Astrocyte (in vitro differentiated cells and primary cell): ENCODE measurements at regions not wholly inside any gene's neighbourhood (a gene's known extent, or its start where the extent isn't known, plus 50 kb on each side); places are given as distances from the start of the nearest gene placed in this dataset.
"Not testable (repeated sequence)": the region's sequence is repeated elsewhere in the genome, so short reads cannot be mapped to it uniquely, and the experiment has no call there.

Source experiments
- DNase-seq: peaks from one replicate; pipeline ENCODE4 v3.0.0-alpha.2; 2010; ENCODE audit warnings: low read depth
- FAIRE-seq: peaks from 2 replicates; lab custom pipeline; 2011; peaks lifted over from hg19 to GRCh38; lab: Jason Lieb, UNC
- H2AFZ ChIP-seq: 2 replicates; pipeline ENCODE4 v1.6.0; 2012; ENCODE audit warnings: low read depth, low read length, inconsistent platforms
- H3K27ac ChIP-seq: 2 replicates; pipeline ENCODE4 v1.5.1; 2011; ENCODE audit warnings: low read depth, low read length, inconsistent platforms
- H3K27me3 ChIP-seq: 2 replicates; pipeline ENCODE4 v1.6.0; 2011; ENCODE audit warnings: low read length, inconsistent platforms; ENCODE audit not compliant: insufficient read depth
- H3K36me3 ChIP-seq: 2 replicates; pipeline ENCODE4 v1.5.1; 2011; ENCODE audit warnings: low read length, inconsistent platforms; ENCODE audit not compliant: insufficient read depth
- H3K4me1 ChIP-seq: 2 replicates; pipeline ENCODE4 v1.5.1; 2011; ENCODE audit warnings: low read length, inconsistent platforms; ENCODE audit not compliant: insufficient read depth
- H3K4me2 ChIP-seq: 2 replicates; pipeline ENCODE4 v1.6.0; 2012; ENCODE audit warnings: low read length, inconsistent platforms
- H3K4me3 ChIP-seq: 2 replicates; pipeline ENCODE4 v1.5.1; 2011; ENCODE audit warnings: low read depth, mild to moderate bottlenecking, low read length, inconsistent platforms; ENCODE audit not compliant: insufficient read depth
- H3K79me2 ChIP-seq: 2 replicates; pipeline ENCODE4 v1.6.0; 2012; ENCODE audit warnings: mild to moderate bottlenecking, low read length, inconsistent platforms; ENCODE audit not compliant: insufficient read depth
- H3K9ac ChIP-seq: 2 replicates; pipeline ENCODE4 v1.6.0; 2012; ENCODE audit warnings: mild to moderate bottlenecking, low read length, inconsistent platforms
- H3K9me3 ChIP-seq: 2 replicates; pipeline ENCODE4 v1.5.1; 2012; ENCODE audit warnings: low read depth, mild to moderate bottlenecking, low read length, inconsistent platforms; ENCODE audit not compliant: insufficient read depth
- H4K20me1 ChIP-seq: 2 replicates; pipeline ENCODE4 v1.6.0; 2012; ENCODE audit warnings: low read length, inconsistent platforms; ENCODE audit not compliant: insufficient read depth
- H3K27ac Mint-ChIP-seq: one replicate; pipeline ENCODE4 v1.8.0; 2021; ENCODE audit warnings: mild to moderate bottlenecking, mixed read lengths; ENCODE audit not compliant: unreplicated experiment
- H3K27me3 Mint-ChIP-seq: one replicate; pipeline ENCODE4 v1.8.0; 2021; ENCODE audit warnings: low read depth, mixed read lengths; ENCODE audit not compliant: unreplicated experiment
- H3K36me3 Mint-ChIP-seq: one replicate; pipeline ENCODE4 v1.8.0; 2021; ENCODE audit warnings: low read depth, mixed read lengths; ENCODE audit not compliant: unreplicated experiment
- H3K4me1 Mint-ChIP-seq: one replicate; pipeline ENCODE4 v1.8.0; 2021; ENCODE audit warnings: low read depth, mixed read lengths; ENCODE audit not compliant: unreplicated experiment
- H3K4me3 Mint-ChIP-seq: one replicate; pipeline ENCODE4 v1.8.0; 2021; ENCODE audit warnings: mild to moderate bottlenecking, moderate library complexity, mixed read lengths; ENCODE audit not compliant: unreplicated experiment
- H3K9me3 Mint-ChIP-seq: one replicate; pipeline ENCODE4 v1.8.0; 2021; ENCODE audit warnings: mild to moderate bottlenecking, mixed read lengths; ENCODE audit not compliant: unreplicated experiment
- EZH2 ChIP-seq: IDR thresholded peaks from 2 replicates; pipeline ENCODE4 v1.6.1; 2012; ENCODE audit warnings: mild to moderate bottlenecking, low read length, inconsistent platforms; ENCODE audit not compliant: insufficient read depth
- TF ChIP-seq, protein P1 (sequence below): IDR thresholded peaks from 2 replicates; pipeline ENCODE4 v1.5.1; 2011; ENCODE audit warnings: low read depth, mild to moderate bottlenecking, inconsistent platforms, low read length, moderate library complexity; ENCODE audit not compliant: insufficient read depth

DNA sequence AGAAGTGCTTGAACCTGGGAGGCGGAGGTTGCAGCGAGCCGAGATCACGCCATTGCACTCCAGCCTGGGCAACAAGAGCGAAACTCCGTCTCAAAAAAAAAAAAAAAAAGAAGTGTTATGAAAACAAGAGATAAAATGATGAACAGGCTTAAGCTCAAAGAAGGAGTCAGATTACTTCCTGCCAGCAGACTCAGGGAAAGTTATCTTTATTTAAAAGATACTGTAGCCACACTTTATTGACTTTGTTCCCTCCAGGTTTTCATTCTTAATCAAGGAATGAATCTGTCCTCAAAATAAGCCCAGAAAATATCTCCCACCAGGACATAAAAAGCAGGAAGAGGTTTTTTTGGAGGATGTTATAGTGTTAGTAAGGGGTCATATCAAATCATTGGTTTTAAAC lies 176.5 kb upstream of the KCNMB2 start:
- Histone ChIP-seq H2AFZ (no peak overlapping the region), H3K9me3 (no peaks in the 10 kb centered on the region), H3K4me1 (peaks cover 2% of the 10 kb centered on the region), H3K27ac (no peak overlapping the region), H3K79me2 (no peaks in the 10 kb centered on the region), H4K20me1 (no peaks in the 10 kb centered on the region), H3K27me3 (no peaks in the 10 kb centered on the region), H3K9ac (no peak overlapping the region), H3K36me3 (no peaks in the 10 kb centered on the region), H3K4me3 (no peak overlapping the region), H3K4me2 (peak overlapping the region; percentile 10)
- TF ChIP-seq, protein P1, sequence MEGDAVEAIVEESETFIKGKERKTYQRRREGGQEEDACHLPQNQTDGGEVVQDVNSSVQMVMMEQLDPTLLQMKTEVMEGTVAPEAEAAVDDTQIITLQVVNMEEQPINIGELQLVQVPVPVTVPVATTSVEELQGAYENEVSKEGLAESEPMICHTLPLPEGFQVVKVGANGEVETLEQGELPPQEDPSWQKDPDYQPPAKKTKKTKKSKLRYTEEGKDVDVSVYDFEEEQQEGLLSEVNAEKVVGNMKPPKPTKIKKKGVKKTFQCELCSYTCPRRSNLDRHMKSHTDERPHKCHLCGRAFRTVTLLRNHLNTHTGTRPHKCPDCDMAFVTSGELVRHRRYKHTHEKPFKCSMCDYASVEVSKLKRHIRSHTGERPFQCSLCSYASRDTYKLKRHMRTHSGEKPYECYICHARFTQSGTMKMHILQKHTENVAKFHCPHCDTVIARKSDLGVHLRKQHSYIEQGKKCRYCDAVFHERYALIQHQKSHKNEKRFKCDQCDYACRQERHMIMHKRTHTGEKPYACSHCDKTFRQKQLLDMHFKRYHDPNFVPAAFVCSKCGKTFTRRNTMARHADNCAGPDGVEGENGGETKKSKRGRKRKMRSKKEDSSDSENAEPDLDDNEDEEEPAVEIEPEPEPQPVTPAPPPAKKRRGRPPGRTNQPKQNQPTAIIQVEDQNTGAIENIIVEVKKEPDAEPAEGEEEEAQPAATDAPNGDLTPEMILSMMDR, result no peak
- TF ChIP-seq EZH2, result no peak
- Mint-ChIP-seq H3K27me3 (no peaks in the 10 kb centered on the region), H3K9me3 (peaks cover 11% of the 10 kb centered on the region), H3K4me1 (no peaks in the 10 kb centered on the region), H3K36me3 (no peaks in the 10 kb centered on the region), H3K4me3 (no peak overlapping the region), H3K27ac (no peak overlapping the region)
- FAIRE-seq (no peak), DNase-seq (peak; percentile 34)

DNA sequence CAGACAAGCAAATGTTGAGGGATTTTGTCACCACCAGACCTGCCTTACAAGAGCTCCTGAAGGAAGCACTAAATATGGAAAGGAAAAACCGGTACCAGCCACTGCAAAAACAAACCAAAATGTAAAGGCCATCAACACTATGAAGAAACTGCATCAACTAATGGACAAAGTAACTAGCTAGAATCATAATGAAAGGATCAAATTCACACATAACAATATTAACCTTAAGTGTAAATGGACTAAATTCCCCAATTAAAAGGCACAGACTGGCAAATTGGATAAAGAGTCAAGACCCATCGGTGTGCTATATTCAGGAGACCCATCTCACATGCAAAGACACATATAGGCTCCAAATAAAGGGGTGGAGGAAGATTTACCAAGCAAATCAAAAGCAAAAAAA lies 173.2 kb upstream of the KCNMB2 start:
- not testable (repeated sequence) for H3K27ac ChIP-seq, H3K9ac ChIP-seq, H3K9me3 Mint-ChIP-seq, H3K27ac Mint-ChIP-seq, H4K20me1 ChIP-seq, H3K4me3 Mint-ChIP-seq, H3K79me2 ChIP-seq, H3K36me3 ChIP-seq, H3K4me1 Mint-ChIP-seq, FAIRE-seq, H3K9me3 ChIP-seq, H2AFZ ChIP-seq, H3K4me3 ChIP-seq, H3K27me3 Mint-ChIP-seq, H3K36me3 Mint-ChIP-seq, H3K4me2 ChIP-seq, H3K27me3 ChIP-seq, DNase-seq, H3K4me1 ChIP-seq

DNA sequence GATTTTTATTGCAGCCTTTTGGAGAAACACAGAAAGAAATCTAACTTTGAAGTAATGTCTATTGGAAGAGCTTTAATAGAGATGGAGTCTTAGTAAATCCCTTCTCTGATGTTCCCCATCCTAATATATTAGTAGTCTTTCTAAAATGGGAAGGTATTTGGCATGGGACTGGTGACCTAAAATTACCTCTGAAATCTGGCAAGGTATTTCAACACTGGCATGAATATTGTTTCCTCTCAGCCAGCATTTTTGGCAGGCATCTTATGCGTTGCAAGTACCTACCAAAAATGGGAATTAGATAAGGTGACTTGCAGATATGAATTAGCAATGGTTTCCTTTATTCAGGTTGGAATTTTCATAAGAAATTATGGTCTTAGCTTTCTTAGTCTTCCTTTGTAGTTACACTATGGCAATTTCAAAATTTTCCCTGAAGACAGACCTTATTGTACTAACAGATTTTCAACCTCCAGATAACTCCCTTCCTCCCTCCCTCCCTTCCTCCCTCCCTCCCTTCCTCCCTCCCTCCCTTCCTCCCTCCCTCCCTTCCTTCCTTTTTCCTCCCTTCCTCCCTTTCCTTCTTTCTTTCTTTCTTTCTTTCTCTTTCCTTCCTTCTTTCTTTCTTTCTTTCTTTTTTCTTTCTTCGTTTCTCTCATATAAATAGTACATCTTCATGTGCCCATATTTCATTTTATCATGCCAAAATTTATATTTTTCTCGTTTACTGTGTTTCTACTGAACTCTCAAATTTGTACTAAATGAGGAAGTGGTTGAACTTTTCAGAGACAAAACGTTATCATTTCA lies 168.2 kb upstream of the KCNMB2 start:
- DNase-seq (peak; percentile 61), FAIRE-seq (no peak)
- H3K4me1 Mint-ChIP-seq, result no peaks in the 10 kb centered on the region
- H3K27me3 Mint-ChIP-seq, result no peaks in the 10 kb centered on the region
- no peak overlapping the region for H3K27ac Mint-ChIP-seq
- TF ChIP-seq EZH2, result no peak
- TF ChIP-seq, protein P1, result no peak
- H3K79me2 ChIP-seq, result no peaks in the 10 kb centered on the region
- no peak overlapping the region for H3K27ac ChIP-seq
- H3K27me3 ChIP-seq, result no peaks in the 10 kb centered on the region
- no peak overlapping the region for H3K9ac ChIP-seq
- H3K36me3 ChIP-seq, result no peaks in the 10 kb centered on the region
- no peaks in the 10 kb centered on the region for H4K20me1 ChIP-seq
- no peak overlapping the region for H3K4me2 ChIP-seq
- H2AFZ ChIP-seq, result no peak overlapping the region
- no peaks in the 10 kb centered on the region for H3K9me3 ChIP-seq
- H3K4me3 Mint-ChIP-seq, result no peak overlapping the region
- no peaks in the 10 kb centered on the region for H3K4me1 ChIP-seq
- H3K4me3 ChIP-seq, result no peak overlapping the region
- H3K9me3 Mint-ChIP-seq, result peaks cover 8% of the 10 kb centered on the region
- H3K36me3 Mint-ChIP-seq, result peaks cover 2% of the 10 kb centered on the region
